ENCODE measurements at regions not wholly inside any gene's neighbourhood (a gene's known extent, or its start where the extent isn't known, plus 50 kb on each side); places are given as distances from the start of the nearest gene placed in this dataset.

GRCh38 chr5:133898440-133898839, 70.0 kb downstream of the C5orf15 start:
- TF ChIP-seq POLR2A (IDR thresholded peaks at IDR 0.05; ENCODE audit: low read depth, low read length) (no peak), TAF1 (IDR thresholded peaks at IDR 0.05; ENCODE audit: low read depth, low read length) (no peak), POU2F2 (IDR thresholded peaks at IDR 0.05; ENCODE audit: low read depth, low read length) (no peak), POLR2AphosphoS5 (IDR thresholded peaks at IDR 0.05; ENCODE audit: low read depth, low read length) (no peak)
